Lung (tissue), 11 donors: ENCODE measurements at regions not wholly inside any gene's neighbourhood (a gene's known extent, or its start where the extent isn't known, plus 50 kb on each side); places are given as distances from the start of the nearest gene placed in this dataset.
A peak's percentile ranks its signal among the peaks of the same experiment; 100 is the strongest.

Source experiments
- ATAC-seq: fragments of 200-7000 bp; cut with Tn5 transposase; one replicate; pipeline ENCODE4 v1.9.1; 2020; ENCODE audit warnings: moderate number of reproducible peaks; ENCODE audit not compliant: insufficient read depth, low FRiP score
- DNase-seq, 3 donors: peaks; one replicate each; pipeline ENCODE4 v3.0.0-alpha.2; 2013 to 2017
- H3K27ac ChIP-seq, 2 donors: one replicate each; pipeline ENCODE4 v1.5.1; 2013; ENCODE audit warnings: mild to moderate bottlenecking in 2 of 2, moderate library complexity in 2 of 2, control low read depth in 1 of 2, inconsistent platforms in 1 of 2, low read depth in 1 of 2, low read length in 1 of 2
- H3K27me3 ChIP-seq, 3 donors: one replicate each; pipeline ENCODE4 v1.5.1; 2013; ENCODE audit warnings: low read length in 2 of 3; ENCODE audit not compliant: control insufficient read depth in 3 of 3, insufficient read depth in 3 of 3
- H3K36me3 ChIP-seq, 4 donors: one replicate each; pipeline ENCODE4 v1.5.1; 2013; ENCODE audit warnings: low read length in 4 of 4, mild to moderate bottlenecking in 1 of 4, moderate library complexity in 1 of 4; ENCODE audit not compliant: control insufficient read depth in 4 of 4, insufficient read depth in 4 of 4
- H3K4me1 ChIP-seq, 5 donors: one replicate each; pipeline ENCODE4 v1.5.1; 2013; ENCODE audit warnings: low read length in 5 of 5, mild to moderate bottlenecking in 2 of 5, moderate library complexity in 1 of 5; ENCODE audit not compliant: control insufficient read depth in 5 of 5, insufficient read depth in 5 of 5
- H3K4me3 ChIP-seq: one replicate; pipeline ENCODE4 v1.5.1; 2013; ENCODE audit warnings: mild to moderate bottlenecking, control low read depth, moderate library complexity
- H3K9ac ChIP-seq, 2 donors: one replicate each; pipeline ENCODE4 v1.5.1; 2013; ENCODE audit warnings: low read length in 2 of 2, control low read depth in 1 of 2; ENCODE audit not compliant: insufficient read depth in 1 of 2
- H3K9me3 ChIP-seq, 4 donors: one replicate each; pipeline ENCODE4 v1.5.1; 2013; ENCODE audit warnings: low read length in 3 of 4, mild to moderate bottlenecking in 1 of 4, moderate library complexity in 1 of 4; ENCODE audit not compliant: control insufficient read depth in 4 of 4, insufficient read depth in 3 of 4
- CTCF ChIP-seq: IDR thresholded peaks from 2 replicates; pipeline ENCODE4 v1.5.1; 2012; ENCODE audit warnings: mild to moderate bottlenecking; ENCODE audit errors: control extremely low read depth, extremely low read depth
- WGBS, 2 donors: extraction: QIAGEN DNeasy Blood & Tissue Kit; methylation state at CpG; one replicate each; pipeline ENCODE4 v1.1.7; 2013; 5-methylcytosine and 5-hydroxymethylcytosine counted together
- donor health status: control.
- donor health status: control.
- donor health status: Bipolar disorder and iron deficiency.
- donor health status: healthy.
- donor health status: DM: yes; HTN: yes; CAD: no.

- Histone ChIP-seq H3K4me1 (peaks cover 0 to 12% (median 0%) of the 10 kb centered on the region in 5 donors), H3K36me3 (no peaks in the 10 kb centered on the region), H3K4me3 (no peak overlapping the region), H3K9me3 (no peaks in the 10 kb centered on the region), H3K27ac (peak overlapping the region in 1 of 2 donors; percentile 66), H3K9ac (no peak overlapping the region), H3K27me3 (no peaks in the 10 kb centered on the region)
- no peak for TF ChIP-seq CTCF
- no peak for ATAC-seq
- DNase-seq: no peak
- WGBS, 2 donors: 72 to 83% methylated on average over 9 of the region's 9 CpGs
Observed at GRCh38 chr3:156608601-156609514, 53.9 kb upstream of the SSR3 start.

- Histone ChIP-seq H3K36me3 (no peaks in the 10 kb centered on the region), H3K9me3 (no peaks in the 10 kb centered on the region), H3K27ac (no peak overlapping the region), H3K4me3 (no peak overlapping the region), H3K27me3 (no peaks in the 10 kb centered on the region), H3K9ac (no peak overlapping the region), H3K4me1 (peaks cover 0 to 12% (median 0%) of the 10 kb centered on the region in 5 donors)
- no peak for ATAC-seq
- no peak for TF ChIP-seq CTCF
- DNase-seq: peak in 2 of 3 donors; percentile 51 to 61
- WGBS, 2 donors: 26 to 35% methylated on average over 4 of the region's 4 CpGs
Observed at GRCh38 chr3:156606729-156607128, 51.8 kb upstream of the SSR3 start.

GRCh38 chr3:156605686-156606605 is 51.0 kb upstream of the SSR3 start:
- peak; percentile 90 for ATAC-seq
- H3K27ac ChIP-seq: peak overlapping the region; percentile 43 to 96
- 15 to 18% methylated on average over 37 of the region's 37 CpGs for WGBS, 2 donors
- H3K9ac ChIP-seq: peak overlapping the region; percentile 21 to 77
- TF ChIP-seq CTCF: no peak
- peak; percentile 75 to 83 (median 81) for DNase-seq
- H3K4me3 ChIP-seq: peak overlapping the region; percentile 0
- H3K36me3 ChIP-seq: no peaks in the 10 kb centered on the region
- H3K27me3 ChIP-seq: no peaks in the 10 kb centered on the region
- no peaks in the 10 kb centered on the region for H3K9me3 ChIP-seq
- H3K4me1 ChIP-seq: peaks cover 0 to 12% (median 0%) of the 10 kb centered on the region in 5 donors
